GM19452 (cell line): ENCODE measurements at regions not wholly inside any gene's neighbourhood (a gene's known extent, or its start where the extent isn't known, plus 50 kb on each side); places are given as distances from the start of the nearest gene placed in this dataset.

Source experiments
- ATAC-seq: cut with Tn5 transposase; IDR thresholded peaks from one replicate; pipeline ENCODE4 v1.9.1; 2021; ENCODE audit not compliant: unreplicated experiment

GRCh38 chr7:156194813-156195212 is 382.6 kb upstream of the SHH start:
- no peak for ATAC-seq

GRCh38 chr7:156192921-156193320 is 380.7 kb upstream of the SHH start:
- no peak for ATAC-seq

- no peak for ATAC-seq
Measured at GRCh38 chr7:156191090-156191489, 378.8 kb upstream of the SHH start.

- no peak for ATAC-seq
Measured at GRCh38 chr7:156185076-156185475, 372.8 kb upstream of the SHH start.

- ATAC-seq: no peak
Measured at GRCh38 chr7:156184164-156184563, 371.9 kb upstream of the SHH start.

GRCh38 chr7:156180451-156181229 is 368.4 kb upstream of the SHH start:
- ATAC-seq: no peak

GRCh38 chr7:156179872-156180390 is 367.7 kb upstream of the SHH start:
- ATAC-seq: no peak

GRCh38 chr7:156178857-156179256 is 366.6 kb upstream of the SHH start:
- no peak for ATAC-seq

- no peak for ATAC-seq
Measured at GRCh38 chr7:156178214-156178613, 366.0 kb upstream of the SHH start.

- ATAC-seq: no peak
Measured at GRCh38 chr7:156177422-156178055, 365.3 kb upstream of the SHH start.

GRCh38 chr7:156176039-156176438 is 363.8 kb upstream of the SHH start:
- no peak for ATAC-seq

- ATAC-seq: no peak
Measured at GRCh38 chr7:156175003-156175402, 362.7 kb upstream of the SHH start.

- ATAC-seq: no peak
Measured at GRCh38 chr7:156174428-156174827, 362.2 kb upstream of the SHH start.

- no peak for ATAC-seq
Measured at GRCh38 chr7:156173748-156174353, 361.6 kb upstream of the SHH start.

- ATAC-seq: no peak
Measured at GRCh38 chr7:156173346-156173745, 361.1 kb upstream of the SHH start.

- no peak for ATAC-seq
Measured at GRCh38 chr7:156172638-156173037, 360.4 kb upstream of the SHH start.

- ATAC-seq: no peak
Measured at GRCh38 chr7:156169474-156170370, 357.5 kb upstream of the SHH start.

- ATAC-seq: no peak
Measured at GRCh38 chr7:156168434-156168833, 356.2 kb upstream of the SHH start.

GRCh38 chr7:156167987-156168386 is 355.7 kb upstream of the SHH start:
- ATAC-seq: no peak

GRCh38 chr7:156167417-156167807 is 355.1 kb upstream of the SHH start:
- ATAC-seq: no peak
